GM12878 (cell line): ENCODE measurements at regions not wholly inside any gene's neighbourhood (a gene's known extent, or its start where the extent isn't known, plus 50 kb on each side); places are given as distances from the start of the nearest gene placed in this dataset.

Experiments used
- HSF1 ChIP-seq: fragments of 150-350 bp; IDR thresholded peaks from 2 replicates; pipeline ENCODE4 v1.6.1; 2014; ENCODE audit warnings: mild to moderate bottlenecking, low read depth, low read length
- TCF3 ChIP-seq: IDR thresholded peaks from 2 replicates; pipeline ENCODE4 v1.6.1; 2012; ENCODE audit warnings: low read depth, mild to moderate bottlenecking, low read length, borderline replicate concordance; ENCODE audit not compliant: insufficient read depth
- ZBTB4 ChIP-seq: fragments of 450-650 bp; formaldehyde crosslinking; IDR thresholded peaks from 2 replicates; pipeline ENCODE4 v1.4.0; 2022; ENCODE audit warnings: mild to moderate bottlenecking, moderate library complexity
- ZNF592 ChIP-seq: fragments of 450-650 bp; IDR thresholded peaks from 2 replicates; pipeline ENCODE4 v1.6.1; 2017; ENCODE audit warnings: mild to moderate bottlenecking, moderate library complexity

- TF ChIP-seq TCF3: no peak
- no peak for TF ChIP-seq ZBTB4 (CRISPR knock-in tag)
- TF ChIP-seq HSF1: no peak
- TF ChIP-seq ZNF592: no peak
Measured at GRCh38 chr2:22795287-22795866, 589.6 kb upstream of the KLHL29 start (continued).
